HG03521 (cell line): ENCODE measurements at regions not wholly inside any gene's neighbourhood (a gene's known extent, or its start where the extent isn't known, plus 50 kb on each side); places are given as distances from the start of the nearest gene placed in this dataset.
"Not testable (repeated sequence)": the region's sequence is repeated elsewhere in the genome, so short reads cannot be mapped to it uniquely, and the experiment has no call there.

ENCODE experiments used
- ATAC-seq: cut with Tn5 transposase; IDR thresholded peaks from one replicate; pipeline ENCODE4 v1.9.1; 2021; ENCODE audit warnings: mild to moderate bottlenecking, moderate library complexity; ENCODE audit not compliant: unreplicated experiment

DNA sequence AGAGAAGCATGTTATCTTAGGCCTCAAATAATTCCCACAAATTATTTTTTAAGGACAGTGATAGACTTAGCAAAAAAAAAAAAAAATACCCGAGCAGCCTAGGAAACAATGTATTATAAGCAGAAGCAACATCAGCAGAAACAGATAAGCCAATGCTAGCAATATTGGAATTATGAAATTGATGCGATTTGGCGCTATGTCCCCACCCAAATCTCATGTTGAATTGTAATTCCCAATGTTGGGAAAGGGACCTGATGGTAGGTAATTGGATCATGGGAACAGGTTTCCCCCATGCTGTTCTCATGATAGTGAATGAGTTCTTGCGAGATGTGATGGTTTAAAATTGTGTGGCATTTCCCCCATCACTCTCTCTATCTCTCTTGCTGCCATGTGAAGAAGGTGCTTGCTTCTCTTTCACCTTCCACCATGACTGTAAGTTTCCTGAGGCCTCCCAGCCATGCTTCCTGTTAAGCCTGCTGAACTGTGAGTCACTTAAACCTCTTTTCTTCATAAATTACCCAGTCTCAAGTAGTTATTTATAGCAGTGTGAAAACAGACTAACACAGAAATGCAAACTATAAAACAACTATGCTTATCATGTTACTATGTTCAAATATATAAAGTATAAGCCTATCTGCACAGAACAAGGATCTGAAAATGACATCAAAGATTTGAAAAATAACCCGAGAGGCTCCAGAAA, 75.6 kb upstream of the HIVEP3 start:
- no peak for ATAC-seq

DNA sequence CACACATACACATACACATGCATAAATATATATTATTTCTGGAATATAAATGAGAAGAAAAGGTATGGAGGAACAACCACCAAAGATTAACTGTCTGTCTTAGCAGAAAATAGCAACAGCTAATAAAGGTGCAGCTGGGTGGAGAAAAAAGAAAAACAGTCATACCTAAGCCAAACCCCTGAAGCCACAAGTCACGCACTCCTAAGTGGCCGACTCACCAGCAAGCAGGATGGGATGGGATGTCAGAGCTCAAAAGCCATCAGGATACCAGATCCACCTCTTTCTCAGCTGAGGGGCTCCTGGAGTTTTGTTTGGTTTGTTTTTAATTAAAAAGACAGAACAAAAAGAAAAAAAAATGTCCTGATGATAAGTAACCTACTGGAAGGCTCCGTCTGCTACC, 64.7 kb upstream of the HIVEP3 start:
- no peak for ATAC-seq

DNA sequence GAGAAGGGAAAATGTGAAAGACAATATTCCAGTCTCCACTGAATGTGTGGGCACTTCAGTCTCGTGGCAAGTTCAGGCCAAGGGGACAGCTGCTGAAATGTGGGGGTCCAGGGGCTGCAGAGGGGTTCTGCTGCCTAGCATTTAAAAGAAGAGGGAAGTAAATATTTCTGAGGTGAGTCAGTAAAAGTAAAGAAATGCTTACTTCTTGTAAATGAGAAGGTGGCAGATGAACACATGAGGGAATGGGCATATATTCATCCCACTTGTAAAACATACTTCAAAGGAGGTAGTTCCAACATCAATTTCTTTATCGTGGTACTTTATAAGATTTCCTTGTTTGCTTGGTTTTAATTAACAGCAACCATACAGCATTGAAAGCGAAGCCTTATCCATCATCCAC, 63.1 kb upstream of the HIVEP3 start:
- ATAC-seq: no peak

DNA sequence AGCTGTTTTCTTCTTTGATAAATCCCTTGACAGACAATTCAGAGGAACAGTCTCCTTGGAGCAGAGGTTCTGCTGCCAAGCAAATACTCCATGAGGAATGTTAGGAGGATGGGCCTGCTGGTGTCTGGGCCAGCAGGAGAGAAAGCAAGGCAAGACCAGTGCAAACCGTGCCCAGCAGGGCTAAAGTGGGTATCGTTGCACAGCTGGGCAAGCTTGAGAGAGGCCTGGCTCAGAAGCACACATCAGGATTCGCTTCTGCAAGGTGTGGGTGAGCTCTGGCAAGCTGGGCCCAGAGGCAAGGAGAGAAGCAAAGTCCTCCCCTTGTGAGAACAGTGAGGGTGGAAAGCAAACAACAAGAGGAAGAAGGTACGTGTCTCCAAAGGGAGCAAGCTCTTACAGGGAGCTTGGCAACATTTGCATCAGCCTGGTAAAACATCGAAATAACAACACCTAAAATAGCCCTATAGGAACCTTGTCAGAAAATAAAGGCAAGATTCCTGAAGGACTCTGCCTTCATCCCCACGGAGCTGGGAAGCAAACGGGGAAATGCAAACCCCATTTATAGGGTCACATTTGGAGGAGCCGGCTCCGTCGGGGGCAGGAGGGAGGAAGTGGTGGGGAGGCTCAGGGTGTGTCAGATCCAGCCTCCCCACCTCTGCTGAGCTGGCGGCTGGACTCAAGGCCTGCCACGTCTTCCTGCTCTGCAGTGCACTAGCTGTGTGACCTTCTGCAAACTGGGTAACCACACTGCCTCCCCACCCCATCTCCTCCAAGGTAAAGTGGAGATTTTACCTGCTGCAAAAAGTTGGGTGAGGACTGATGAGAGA, 62.3 kb upstream of the HIVEP3 start:
- no peak for ATAC-seq

DNA sequence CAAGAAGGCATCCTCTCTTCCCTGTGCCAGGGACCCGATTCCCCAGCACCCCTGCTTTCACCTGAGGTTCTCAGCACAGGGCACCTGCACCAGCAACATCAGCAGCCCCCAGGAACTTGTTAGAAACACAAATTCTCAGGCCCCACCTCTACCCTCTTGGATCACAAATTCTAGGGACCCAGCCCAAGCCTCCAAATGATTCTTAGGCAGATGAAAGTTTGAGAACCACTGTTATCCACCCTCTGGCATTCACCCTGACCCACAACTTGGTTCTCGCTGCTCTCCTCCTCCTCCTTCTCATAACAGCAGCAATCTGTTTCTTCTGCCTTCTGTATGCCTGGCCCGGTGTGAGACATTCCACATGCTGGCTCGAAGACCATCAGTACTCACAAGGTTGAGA, 60.3 kb upstream of the HIVEP3 start:
- no peak for ATAC-seq

DNA sequence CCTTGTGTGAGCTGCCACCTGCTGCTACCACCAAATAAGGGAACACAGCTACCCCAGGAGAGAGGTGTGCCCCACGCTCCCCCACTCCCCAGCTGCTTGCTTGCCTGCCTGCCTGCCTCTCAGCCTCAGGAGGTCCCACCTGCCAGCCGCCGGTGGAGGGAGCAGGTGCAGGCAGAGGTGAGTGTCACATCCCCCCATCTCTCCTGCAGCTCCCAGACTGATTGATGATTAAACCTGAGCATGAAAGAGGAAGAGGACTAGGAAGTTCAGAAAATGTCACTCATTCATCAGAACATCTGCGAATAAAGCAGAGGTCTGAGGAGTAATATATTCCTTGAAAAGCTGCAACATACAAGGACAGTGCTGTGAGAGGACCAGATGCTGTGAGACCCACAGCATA, 58.6 kb upstream of the HIVEP3 start:
- ATAC-seq: no peak

DNA sequence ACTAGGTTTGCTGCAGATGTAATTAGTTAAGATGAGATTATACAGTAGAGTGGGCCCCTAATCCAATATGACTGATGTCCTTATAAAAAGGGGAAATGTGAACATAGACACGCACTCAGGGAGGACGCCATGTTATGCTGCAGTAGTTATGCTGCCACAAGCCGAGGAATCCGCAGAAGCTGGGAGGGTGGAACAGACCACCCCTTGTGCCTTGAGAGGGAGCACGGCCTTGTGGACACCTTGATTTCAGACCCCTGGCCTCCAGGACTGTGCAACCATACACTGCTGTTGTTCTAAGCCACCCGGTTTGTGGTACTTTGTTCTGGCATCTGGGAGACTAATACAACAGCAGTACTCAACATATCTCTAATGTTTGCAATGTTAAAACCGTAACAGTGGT, 57.9 kb upstream of the HIVEP3 start:
- no peak for ATAC-seq

DNA sequence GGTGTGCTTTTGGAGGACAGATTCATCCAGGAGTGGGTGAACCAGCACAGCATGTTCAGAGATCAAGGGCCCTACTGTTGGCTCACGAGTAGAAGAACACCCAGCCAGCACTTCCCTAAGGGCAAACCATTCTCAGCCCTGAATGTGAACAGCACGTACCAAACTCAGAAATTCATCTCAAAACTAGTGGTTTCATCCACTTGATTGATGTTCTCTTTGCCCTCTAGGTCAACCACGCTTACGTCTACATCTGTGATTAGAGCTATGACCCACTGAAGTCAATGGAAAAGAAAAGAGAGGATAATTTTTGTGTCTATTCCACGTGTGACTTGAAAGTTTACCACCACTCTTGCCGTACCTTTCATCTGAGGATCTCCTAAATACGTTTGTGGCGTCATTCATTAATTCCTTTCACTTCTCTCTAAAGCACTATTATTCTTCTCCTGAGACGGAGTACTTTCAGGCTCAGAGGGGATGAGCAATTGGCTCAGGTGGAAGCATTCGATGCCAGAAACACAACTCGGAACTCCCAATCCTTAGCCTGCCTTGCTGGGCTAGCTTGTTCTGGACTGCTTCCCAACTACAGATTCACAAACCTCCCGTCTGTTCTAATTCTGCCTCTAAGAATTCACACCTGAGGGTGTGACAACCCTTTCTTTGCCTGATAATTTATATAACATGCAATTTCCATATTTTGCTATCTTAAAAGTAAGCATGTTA, 57.3 kb upstream of the HIVEP3 start:
- ATAC-seq: no peak

DNA sequence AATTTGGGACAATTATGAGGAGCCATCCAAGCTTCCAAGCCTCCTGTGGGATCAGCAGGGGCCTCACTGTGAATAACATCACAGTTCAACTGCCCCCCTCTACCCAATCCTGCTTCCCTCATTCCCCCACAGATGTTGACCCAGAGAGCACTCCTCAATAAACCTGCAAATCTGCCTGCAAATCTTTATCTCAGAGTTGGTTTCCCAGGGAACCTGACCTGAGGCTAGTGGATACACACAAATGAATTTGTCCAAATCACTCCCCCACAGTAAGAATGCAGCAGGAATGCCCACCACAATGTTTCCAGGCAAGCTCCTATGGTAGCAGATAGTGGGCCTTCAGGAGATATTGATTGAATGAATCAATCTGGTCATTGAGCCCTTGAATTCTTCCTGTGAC, 56.4 kb upstream of the HIVEP3 start:
- ATAC-seq: no peak

DNA sequence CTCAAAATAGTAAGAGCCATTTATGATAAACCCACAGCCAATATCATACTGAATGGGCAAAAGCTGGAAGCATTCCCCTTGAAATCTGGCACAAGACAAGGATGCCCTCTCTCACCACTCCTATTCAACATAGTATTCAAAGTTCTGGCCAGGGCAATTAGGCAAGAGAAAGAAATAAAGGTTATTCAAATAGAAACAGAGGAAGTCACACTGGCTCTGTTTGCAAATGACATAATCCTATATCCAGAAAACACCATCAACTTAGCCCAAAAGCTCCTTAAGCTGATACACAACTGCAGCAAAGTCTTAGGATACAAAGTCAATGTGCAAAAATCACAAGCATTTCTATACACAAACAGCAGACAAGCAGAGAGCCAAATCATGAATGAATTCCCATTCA, 49.8 kb upstream of the HIVEP3 start:
- ATAC-seq: not testable (repeated sequence)
